Vagina (tissue), 2 donors: ENCODE measurements at regions not wholly inside any gene's neighbourhood (a gene's known extent, or its start where the extent isn't known, plus 50 kb on each side); places are given as distances from the start of the nearest gene placed in this dataset.

Experiments used
- DNase-seq, 2 donors: peaks; one replicate each; pipeline ENCODE4 v3.0.0-alpha.2; 2017; ENCODE audit errors: extremely low spot score in 2 of 2
- H3K27ac ChIP-seq: fragments of 200-600 bp; sonication (generic); one replicate; pipeline ENCODE4 v1.5.1; 2019
- H3K27me3 ChIP-seq: fragments of 200-600 bp; sonication (generic); one replicate; pipeline ENCODE4 v1.5.1; 2019
- H3K36me3 ChIP-seq, 2 donors: fragments of 200-600 bp; sonication (generic); one replicate each; pipeline ENCODE4 v1.5.1; 2017 to 2019
- H3K4me1 ChIP-seq: fragments of 200-600 bp; sonication (generic); one replicate; pipeline ENCODE4 v1.5.1; 2019
- H3K4me3 ChIP-seq, 2 donors: fragments of 200-600 bp; sonication (generic); 1 replicate in 1 of 2; 2 replicates in 1 of 2; pipeline ENCODE4 v1.5.1; 2016 to 2019
- H3K9me3 ChIP-seq: fragments of 200-600 bp; sonication (generic); one replicate; pipeline ENCODE4 v1.5.1; 2019
- CTCF ChIP-seq, 3 experiments: fragments of 450-650 bp in 2 of 3; fragments of 200-600 bp in 1 of 3; sonication (generic) in 1 of 3; IDR thresholded peaks; one replicate each; pipeline ENCODE4 v1.5.1; 2017 to 2019; ENCODE audit warnings: antibody characterized with exemption in 3 of 3, mild to moderate bottlenecking in 2 of 3, moderate library complexity in 2 of 3
- POLR2A ChIP-seq, 2 donors: fragments of 450-650 bp; IDR thresholded peaks; one replicate each; pipeline ENCODE4 v1.6.1; 2017; ENCODE audit warnings: antibody characterized with exemption in 2 of 2, mild to moderate bottlenecking in 2 of 2, moderate library complexity in 2 of 2
- POLR2AphosphoS5 ChIP-seq, 2 donors: sonication (generic); formaldehyde crosslinking; IDR thresholded peaks; one replicate each; pipeline ENCODE4 v1.9.0; 2017; ENCODE audit warnings: antibody characterized with exemption in 2 of 2, mild to moderate bottlenecking in 2 of 2, low read depth in 1 of 2; ENCODE audit not compliant: insufficient read depth in 1 of 2
- intact Hi-C: fragments of 100-400 bp; cut with DNase I; formaldehyde crosslinking; loops from one replicate; pipeline ENCODE4 v1.15.1; 2023

- no peaks in the 10 kb centered on the region for H3K9me3 ChIP-seq
- intact Hi-C loops, result no loop called here
- TF ChIP-seq POLR2A (IDR thresholded peaks at IDR 0.05) (no peak), CTCF (IDR thresholded peaks at IDR 0.05) (no peak), POLR2AphosphoS5 (IDR thresholded peaks at IDR 0.05; ENCODE audit: insufficient read depth in 1 of 2, low read depth in 1 of 2) (no peak)
- H3K4me3 ChIP-seq, result no peak overlapping the region
- no peak overlapping the region for H3K27ac ChIP-seq
- H3K27me3 ChIP-seq, result no peaks in the 10 kb centered on the region
- H3K4me1 ChIP-seq, result peaks cover 11% of the 10 kb centered on the region
- no peaks in the 10 kb centered on the region for H3K36me3 ChIP-seq
- no peak for DNase-seq
Observed at GRCh38 chr21:43313939-43314405, 113.0 kb downstream of the SIK1 start.

DNA sequence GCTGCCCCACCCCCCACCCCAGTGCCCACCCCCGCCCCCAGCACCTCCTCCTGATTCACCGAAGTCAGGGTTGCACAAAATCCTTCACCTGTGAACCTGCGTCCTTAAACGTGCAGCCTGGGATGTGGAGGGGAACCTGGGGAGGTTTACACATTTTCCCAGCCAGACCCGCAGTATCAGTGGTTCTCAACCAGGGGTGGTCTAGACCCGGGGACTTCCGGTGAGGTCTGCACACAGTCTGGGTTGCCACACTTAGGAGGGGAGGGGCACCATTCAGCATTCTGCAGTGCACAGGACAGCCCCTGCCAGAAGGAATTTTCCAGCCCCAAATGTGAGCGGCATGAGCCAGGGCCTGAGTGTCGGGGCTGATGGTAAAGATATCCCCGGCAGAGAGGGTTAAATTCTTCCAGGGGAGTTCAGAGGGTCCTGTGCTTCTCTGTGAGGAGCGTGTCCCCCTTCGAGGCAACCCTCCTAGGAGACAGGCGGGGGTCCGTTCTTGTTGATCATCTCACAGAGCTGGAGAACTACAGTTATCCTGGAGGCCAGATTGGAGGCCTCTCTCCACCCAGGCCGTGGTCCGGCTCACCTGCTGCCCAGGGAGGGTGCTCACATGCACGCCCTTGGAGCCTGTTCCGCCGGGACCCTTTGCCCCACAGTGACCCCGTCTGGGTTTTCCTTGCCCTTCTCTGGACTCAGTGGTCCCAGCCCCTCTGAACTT lies 113.6 kb downstream of the SIK1 start:
- Histone ChIP-seq H3K27ac (no peak overlapping the region), H3K9me3 (no peaks in the 10 kb centered on the region), H3K4me3 (no peak overlapping the region), H3K4me1 (peaks cover 11% of the 10 kb centered on the region), H3K27me3 (no peaks in the 10 kb centered on the region), H3K36me3 (no peaks in the 10 kb centered on the region)
- no peak for DNase-seq
- TF ChIP-seq CTCF (IDR thresholded peaks at IDR 0.05) (no peak), POLR2A (IDR thresholded peaks at IDR 0.05) (no peak), POLR2AphosphoS5 (IDR thresholded peaks at IDR 0.05; ENCODE audit: insufficient read depth in 1 of 2, low read depth in 1 of 2) (no peak)
- intact Hi-C loops, result no loop called here

DNA sequence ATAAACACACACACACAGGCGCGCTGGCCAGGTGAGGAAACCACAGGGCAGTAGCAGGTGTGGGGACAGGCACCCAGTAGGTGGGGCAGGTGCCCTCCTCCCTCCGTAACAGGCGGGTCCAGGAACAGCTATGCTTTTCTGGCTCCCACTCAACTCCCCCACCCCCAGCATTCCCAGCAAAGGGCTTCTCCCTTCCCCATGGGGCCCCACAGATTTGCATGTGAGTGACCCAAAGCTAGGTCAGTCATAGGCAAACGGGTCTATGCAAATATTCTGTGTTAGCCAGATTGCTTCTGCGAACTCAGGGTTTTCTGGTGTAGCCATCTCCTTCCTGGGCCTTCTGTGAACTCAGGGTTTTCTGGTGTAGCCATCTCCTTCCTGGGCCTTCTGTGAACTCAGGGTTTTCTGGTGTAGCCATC lies 114.2 kb downstream of the SIK1 start:
- Histone ChIP-seq H3K36me3 (no peaks in the 10 kb centered on the region), H3K9me3 (no peaks in the 10 kb centered on the region), H3K27ac (no peak overlapping the region), H3K4me3 (no peak overlapping the region), H3K27me3 (no peaks in the 10 kb centered on the region), H3K4me1 (peaks cover 15% of the 10 kb centered on the region)
- TF ChIP-seq POLR2A (IDR thresholded peaks at IDR 0.05) (no peak), CTCF (IDR thresholded peaks at IDR 0.05) (no peak), POLR2AphosphoS5 (IDR thresholded peaks at IDR 0.05; ENCODE audit: insufficient read depth in 1 of 2, low read depth in 1 of 2) (no peak)
- no peak for DNase-seq
- intact Hi-C loops, result no loop called here

GRCh38 chr21:43312011-43312410 lies 114.9 kb downstream of the SIK1 start:
- H3K4me3 ChIP-seq, result no peak overlapping the region
- no peaks in the 10 kb centered on the region for H3K27me3 ChIP-seq
- intact Hi-C loops, result no loop called here
- no peak for DNase-seq
- peaks cover 19% of the 10 kb centered on the region for H3K4me1 ChIP-seq
- H3K27ac ChIP-seq, result no peak overlapping the region
- no peaks in the 10 kb centered on the region for H3K36me3 ChIP-seq
- no peaks in the 10 kb centered on the region for H3K9me3 ChIP-seq
- TF ChIP-seq CTCF (IDR thresholded peaks at IDR 0.05) (no peak), POLR2A (IDR thresholded peaks at IDR 0.05) (no peak), POLR2AphosphoS5 (IDR thresholded peaks at IDR 0.05; ENCODE audit: insufficient read depth in 1 of 2, low read depth in 1 of 2) (no peak)

DNA sequence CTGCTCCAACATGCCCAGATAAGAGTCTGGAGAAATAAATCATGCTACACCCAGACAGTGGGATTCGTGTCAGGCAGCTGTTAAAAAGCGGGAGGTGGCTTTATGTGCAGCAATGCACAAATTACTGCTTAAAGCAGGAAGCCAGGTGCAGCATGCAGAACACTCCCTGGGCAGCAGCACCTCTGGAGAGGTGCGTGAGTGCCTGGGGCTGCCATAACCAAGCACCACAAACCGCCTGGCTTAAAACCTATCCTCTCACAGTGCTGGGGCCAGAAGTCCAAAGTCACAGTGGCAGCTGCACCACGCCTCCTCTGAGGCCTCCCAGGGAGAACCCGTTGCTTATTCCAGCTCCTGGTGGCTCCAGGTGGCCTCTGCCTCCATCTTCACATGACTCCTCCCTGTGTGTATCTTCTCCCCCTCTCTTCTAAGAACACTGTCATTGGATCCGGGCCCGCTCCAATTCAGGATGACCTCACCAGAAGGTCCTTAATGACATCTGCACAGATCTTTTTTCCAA lies 115.6 kb downstream of the SIK1 start:
- intact Hi-C loops, result no loop called here
- DNase-seq, result no peak
- H3K27me3 ChIP-seq, result no peaks in the 10 kb centered on the region
- TF ChIP-seq POLR2A (IDR thresholded peaks at IDR 0.05) (no peak), CTCF (IDR thresholded peaks at IDR 0.05) (no peak), POLR2AphosphoS5 (IDR thresholded peaks at IDR 0.05; ENCODE audit: insufficient read depth in 1 of 2, low read depth in 1 of 2) (no peak)
- peaks cover 19% of the 10 kb centered on the region for H3K4me1 ChIP-seq
- no peak overlapping the region for H3K27ac ChIP-seq
- no peaks in the 10 kb centered on the region for H3K36me3 ChIP-seq
- no peaks in the 10 kb centered on the region for H3K9me3 ChIP-seq
- no peak overlapping the region for H3K4me3 ChIP-seq
